HL-60 (cell line): ENCODE measurements at regions not wholly inside any gene's neighbourhood (a gene's known extent, or its start where the extent isn't known, plus 50 kb on each side); places are given as distances from the start of the nearest gene placed in this dataset.

Experiments
- CTCF ChIP-seq: IDR thresholded peaks from one replicate; pipeline ENCODE4 v1.5.1; 2011; ENCODE audit warnings: low read length, control low read depth, inconsistent platforms; ENCODE audit not compliant: insufficient read depth
- GABPA ChIP-seq: IDR thresholded peaks from 2 replicates; pipeline ENCODE4 v1.6.1; 2012; ENCODE audit warnings: low read depth
- POLR2AphosphoS5 ChIP-seq: IDR thresholded peaks from 2 replicates; pipeline ENCODE4 v1.6.1; 2012; ENCODE audit warnings: low read depth
- REST ChIP-seq: IDR thresholded peaks from 2 replicates; pipeline ENCODE4 v1.6.1; 2012; ENCODE audit warnings: low read depth; ENCODE audit not compliant: insufficient replicate concordance
- SPI1 ChIP-seq: IDR thresholded peaks from 2 replicates; pipeline ENCODE4 v1.6.1; 2012; ENCODE audit warnings: low read depth, mild to moderate bottlenecking, borderline replicate concordance

- TF ChIP-seq POLR2AphosphoS5 (no peak), CTCF (no peak), REST (no peak), SPI1 (no peak), GABPA (no peak)
Observed at GRCh38 chr4:142959173-142959572, 113.1 kb upstream of the INPP4B start.
